Retinal pigment epithelial cell (primary cell): ENCODE measurements at regions not wholly inside any gene's neighbourhood (a gene's known extent, or its start where the extent isn't known, plus 50 kb on each side); places are given as distances from the start of the nearest gene placed in this dataset.

Experiments used
- DNase-seq: peaks from one replicate; pipeline ENCODE4 v3.0.0-alpha.2; 2010; ENCODE audit warnings: low read depth
- H3K4me3 ChIP-seq: 2 replicates; pipeline ENCODE4 v1.5.1; 2011; ENCODE audit warnings: mild to moderate bottlenecking, low read length, control low read depth, moderate library complexity
- TF ChIP-seq, protein P1 (sequence below): conservative IDR thresholded peaks from 2 replicates; pipeline ENCODE4 v1.5.1; 2011; ENCODE audit warnings: low read depth, low read length, control low read depth, inconsistent platforms

DNA sequence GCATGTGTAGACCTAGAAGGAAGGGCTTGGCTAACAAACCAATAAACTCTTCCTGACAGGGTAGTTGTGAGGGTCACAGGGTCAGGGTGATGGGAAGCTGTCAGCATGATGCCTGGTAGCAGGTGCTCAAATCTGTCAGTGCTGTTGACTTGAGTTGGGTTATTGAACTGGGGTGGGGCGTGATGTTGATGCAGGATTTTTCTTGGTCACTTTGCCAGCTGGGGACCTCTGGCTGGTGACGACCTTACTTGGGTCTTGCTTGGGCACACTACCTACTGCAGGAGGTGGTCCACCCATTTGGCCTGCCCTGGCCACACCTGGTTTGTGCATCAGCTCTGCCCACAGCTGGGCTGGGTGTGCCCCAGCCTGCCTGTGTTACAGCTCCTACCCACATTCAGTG, 624.4 kb downstream of the PTPRU start:
- TF ChIP-seq, protein P1, sequence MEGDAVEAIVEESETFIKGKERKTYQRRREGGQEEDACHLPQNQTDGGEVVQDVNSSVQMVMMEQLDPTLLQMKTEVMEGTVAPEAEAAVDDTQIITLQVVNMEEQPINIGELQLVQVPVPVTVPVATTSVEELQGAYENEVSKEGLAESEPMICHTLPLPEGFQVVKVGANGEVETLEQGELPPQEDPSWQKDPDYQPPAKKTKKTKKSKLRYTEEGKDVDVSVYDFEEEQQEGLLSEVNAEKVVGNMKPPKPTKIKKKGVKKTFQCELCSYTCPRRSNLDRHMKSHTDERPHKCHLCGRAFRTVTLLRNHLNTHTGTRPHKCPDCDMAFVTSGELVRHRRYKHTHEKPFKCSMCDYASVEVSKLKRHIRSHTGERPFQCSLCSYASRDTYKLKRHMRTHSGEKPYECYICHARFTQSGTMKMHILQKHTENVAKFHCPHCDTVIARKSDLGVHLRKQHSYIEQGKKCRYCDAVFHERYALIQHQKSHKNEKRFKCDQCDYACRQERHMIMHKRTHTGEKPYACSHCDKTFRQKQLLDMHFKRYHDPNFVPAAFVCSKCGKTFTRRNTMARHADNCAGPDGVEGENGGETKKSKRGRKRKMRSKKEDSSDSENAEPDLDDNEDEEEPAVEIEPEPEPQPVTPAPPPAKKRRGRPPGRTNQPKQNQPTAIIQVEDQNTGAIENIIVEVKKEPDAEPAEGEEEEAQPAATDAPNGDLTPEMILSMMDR: no peak
- no peak overlapping the region for H3K4me3 ChIP-seq
- DNase-seq: no peak

DNA sequence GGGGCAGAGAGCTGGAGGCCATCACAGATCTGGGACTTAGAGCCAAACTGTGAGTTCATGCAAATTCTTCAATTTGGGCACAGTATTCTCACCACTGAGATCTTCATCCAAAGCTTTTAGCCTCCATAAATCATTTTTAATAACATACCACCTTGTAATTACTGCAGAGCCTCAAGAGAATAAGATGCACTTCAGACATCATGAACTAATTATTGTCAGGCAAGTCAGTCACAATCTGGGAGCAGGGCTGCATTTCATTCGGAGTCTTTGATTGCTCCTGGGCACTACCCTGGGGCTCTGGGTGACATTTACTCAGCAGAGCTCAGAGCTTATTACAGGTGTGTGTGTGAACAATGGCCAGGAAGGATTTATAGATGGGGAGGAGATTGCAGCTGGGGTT, 623.7 kb downstream of the PTPRU start:
- TF ChIP-seq, protein P1: no peak
- no peak for DNase-seq
- H3K4me3 ChIP-seq: no peak overlapping the region

DNA sequence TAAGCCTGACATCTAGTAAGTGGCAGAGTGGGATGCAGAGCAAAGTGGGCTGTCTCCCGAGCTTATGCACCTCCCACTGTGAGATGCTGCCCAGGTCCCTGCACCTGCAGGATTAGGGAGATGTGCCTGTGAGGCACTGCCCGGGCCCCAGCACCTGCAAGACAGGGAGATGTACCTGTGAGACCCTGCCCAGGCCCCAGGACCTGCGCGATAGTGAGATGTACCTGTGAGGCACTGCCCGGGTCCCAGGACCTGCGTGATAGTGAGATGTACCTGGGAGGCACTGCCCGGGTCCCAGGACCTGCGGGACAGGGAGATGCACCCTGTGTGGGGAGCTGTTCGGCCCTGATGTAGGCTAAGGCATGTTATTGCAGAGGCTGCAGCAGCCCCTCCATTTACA, 622.8 kb downstream of the PTPRU start:
- DNase-seq: no peak
- no peak overlapping the region for H3K4me3 ChIP-seq
- TF ChIP-seq, protein P1: no peak

DNA sequence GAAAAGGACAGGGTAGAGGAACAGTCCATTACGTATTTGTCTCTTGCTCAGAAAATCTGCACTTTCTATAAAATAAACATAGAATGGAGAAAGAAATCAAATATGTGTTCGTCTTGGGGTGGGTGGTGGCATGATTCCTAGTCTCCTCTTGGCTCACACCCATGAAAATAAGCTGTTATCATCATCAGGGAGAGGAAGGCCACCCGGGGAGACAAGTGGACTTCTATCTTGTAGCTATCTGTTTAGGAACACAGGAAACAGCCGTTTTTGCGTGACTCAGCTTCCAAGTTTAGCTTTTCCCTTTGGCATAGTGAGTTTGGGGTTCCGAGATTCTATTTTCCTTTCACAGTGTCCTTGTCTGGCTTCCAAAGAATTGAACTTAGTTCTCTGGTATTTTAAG, 622.3 kb downstream of the PTPRU start:
- no peak for DNase-seq
- TF ChIP-seq, protein P1: no peak
- no peak overlapping the region for H3K4me3 ChIP-seq

DNA sequence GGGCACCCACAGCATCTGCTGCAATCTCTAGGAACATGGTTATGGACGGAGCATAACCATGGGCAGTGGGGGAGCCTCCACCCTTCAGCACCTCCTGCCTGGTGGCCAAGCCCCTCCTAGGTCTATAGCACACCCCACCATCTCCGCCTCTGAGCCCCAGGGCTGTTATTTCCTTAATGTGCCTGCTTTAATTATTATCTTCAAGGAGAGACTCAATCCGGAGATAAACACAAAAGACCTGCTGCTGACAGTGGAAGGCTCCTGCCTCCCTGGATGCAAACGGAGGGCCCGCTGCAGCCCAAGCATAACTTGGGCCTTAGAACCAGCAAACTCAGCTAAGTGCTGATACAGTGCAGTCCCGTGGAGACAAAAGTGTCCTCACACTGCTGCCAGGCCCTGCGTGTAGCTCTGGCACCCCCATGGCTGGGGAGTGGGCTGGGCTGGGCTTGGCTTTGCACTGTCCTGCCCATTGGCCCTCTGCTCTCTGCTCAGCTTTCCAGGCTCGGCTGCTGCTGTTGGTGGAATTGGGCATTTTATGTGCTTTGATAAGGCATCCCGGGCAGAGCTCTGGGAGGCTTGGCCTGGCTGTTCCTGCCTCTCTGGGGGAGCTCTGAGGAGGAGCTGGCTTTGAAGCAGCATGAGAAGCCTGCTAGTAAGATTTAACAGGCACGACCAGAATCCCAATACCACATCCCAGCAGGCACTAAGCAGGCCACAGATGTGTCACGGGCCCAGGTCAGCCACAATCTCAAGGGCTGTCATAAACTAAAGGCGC, 620.2 kb downstream of the PTPRU start:
- DNase-seq: no peak
- H3K4me3 ChIP-seq: no peak overlapping the region
- TF ChIP-seq, protein P1: no peak

DNA sequence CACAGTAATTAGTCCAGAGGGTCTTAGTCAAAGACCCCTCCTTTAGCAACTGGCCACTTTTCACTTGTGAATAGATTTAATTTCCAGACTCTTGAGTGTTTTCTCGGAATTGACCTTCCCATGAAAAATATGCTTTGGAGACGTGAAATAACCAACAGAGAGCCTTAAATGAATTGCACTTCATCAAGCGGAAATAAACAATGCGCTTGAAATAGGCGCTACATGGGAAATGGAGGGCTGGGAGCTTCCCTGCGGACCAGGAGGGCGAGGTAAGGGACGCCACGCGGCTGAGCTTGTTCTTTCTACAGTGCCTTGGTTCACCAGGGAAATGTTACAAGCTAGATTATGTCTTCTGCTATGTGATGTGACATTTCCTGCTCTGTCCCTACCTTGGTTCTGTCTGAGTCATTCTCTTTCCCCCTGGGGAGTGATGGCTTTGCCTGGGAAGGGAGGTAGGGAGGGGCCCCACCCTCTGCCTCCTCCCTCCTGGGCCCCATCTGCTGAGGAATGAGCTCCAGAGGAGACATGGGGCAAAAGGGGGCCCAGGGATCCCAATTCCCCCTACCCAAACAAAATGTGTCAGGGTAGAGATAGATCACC, 619.3 kb downstream of the PTPRU start:
- no peak overlapping the region for H3K4me3 ChIP-seq
- TF ChIP-seq, protein P1: no peak
- DNase-seq: no peak
